HK-2 (cell line): ENCODE measurements at regions not wholly inside any gene's neighbourhood (a gene's known extent, or its start where the extent isn't known, plus 50 kb on each side); places are given as distances from the start of the nearest gene placed in this dataset.
"Not testable (repeated sequence)": the region's sequence is repeated elsewhere in the genome, so short reads cannot be mapped to it uniquely, and the experiment has no call there.

ENCODE experiments used
- DNase-seq: peaks from one replicate; pipeline ENCODE4 v3.0.0-alpha.2; 2018; ENCODE audit not compliant: unreplicated experiment

DNA sequence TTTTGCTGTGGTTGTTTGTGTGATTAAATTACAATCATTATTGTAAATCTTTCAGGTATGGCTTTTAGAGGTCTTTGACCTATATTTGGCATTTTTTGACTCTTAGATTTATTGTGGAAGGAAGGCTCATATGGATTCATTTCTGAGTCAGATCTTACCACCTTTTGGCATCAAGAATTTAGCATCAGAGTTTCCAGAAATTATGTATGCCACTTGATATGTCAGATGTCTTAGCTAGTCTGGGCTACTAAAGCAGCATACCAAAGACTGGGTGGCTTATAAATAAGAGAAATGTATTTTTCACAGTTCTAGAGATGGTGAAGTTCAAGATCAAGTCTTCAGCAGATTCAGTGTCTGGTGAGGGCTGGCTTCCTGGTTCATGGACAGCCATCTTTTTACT lies 129.5 kb upstream of the PZP start:
- no peak for DNase-seq

DNA sequence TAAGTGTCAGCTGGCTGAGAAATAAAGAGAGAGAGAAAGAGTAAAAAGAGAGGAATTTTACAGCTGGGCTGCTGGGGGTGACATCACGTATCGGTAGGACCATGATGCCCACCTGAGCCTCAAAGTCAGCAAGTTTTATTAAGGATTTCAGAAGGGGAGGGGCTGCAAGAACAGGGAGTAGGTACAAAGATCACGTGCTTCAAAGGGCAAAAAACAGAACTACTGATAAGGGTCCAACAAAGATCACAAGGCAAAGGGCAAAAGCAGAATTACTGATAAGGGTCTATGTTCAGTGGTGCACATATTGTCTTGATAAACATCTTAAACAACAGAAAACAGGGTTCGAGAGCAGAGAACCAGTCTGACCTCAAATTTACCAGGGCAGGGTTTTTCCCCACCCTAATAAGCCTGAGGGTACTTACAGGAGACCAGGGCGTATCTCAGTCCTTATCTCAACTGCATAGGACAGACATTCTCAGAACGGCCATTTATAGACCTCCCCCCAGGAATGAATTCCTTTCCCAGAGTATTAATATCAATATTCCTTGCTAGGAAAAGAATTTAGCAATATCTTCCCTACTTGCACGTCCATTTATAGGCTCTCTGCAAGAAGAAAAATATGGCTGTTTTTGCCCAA lies 128.3 kb upstream of the PZP start:
- DNase-seq, result not testable (repeated sequence)

DNA sequence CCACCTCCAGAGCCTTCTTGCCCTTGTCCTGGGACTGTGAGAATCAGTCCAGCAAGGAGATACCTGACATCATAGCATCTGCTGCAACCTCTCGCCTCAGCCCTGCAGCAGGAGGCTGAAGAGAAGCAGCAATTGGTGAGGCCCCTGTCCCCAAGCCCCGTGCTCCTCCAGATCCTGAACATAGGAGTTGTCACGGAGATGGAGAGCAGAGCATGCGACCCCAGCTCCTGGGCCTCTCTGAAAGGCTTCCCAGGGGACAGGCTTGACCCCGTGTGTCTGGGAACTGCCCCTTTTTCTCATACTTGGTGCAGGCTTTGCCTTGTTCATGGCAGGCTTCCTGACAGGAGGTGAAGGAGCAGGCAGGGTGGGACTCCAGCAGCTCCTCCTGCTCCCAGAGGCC lies 127.7 kb upstream of the PZP start:
- no peak for DNase-seq

DNA sequence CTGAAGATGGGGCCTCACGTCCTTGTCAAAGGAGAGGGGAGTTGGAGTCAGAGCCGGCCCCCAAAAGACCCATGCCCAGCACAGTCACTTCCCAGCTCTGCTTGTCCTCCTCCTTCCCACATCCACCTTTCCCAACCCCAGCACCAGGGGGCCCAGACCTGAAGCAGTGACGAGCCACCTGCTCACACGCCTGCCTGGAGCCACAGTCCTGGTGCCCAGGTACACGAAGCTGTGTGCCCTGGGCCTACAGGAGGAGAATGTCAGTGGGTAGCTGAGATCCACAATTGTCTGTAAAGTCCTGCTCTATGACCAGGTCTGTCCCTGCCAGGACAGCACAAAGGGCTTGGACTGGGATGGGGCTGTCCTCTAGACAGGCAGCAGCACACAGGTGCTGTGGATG lies 126.8 kb upstream of the PZP start:
- no peak for DNase-seq

DNA sequence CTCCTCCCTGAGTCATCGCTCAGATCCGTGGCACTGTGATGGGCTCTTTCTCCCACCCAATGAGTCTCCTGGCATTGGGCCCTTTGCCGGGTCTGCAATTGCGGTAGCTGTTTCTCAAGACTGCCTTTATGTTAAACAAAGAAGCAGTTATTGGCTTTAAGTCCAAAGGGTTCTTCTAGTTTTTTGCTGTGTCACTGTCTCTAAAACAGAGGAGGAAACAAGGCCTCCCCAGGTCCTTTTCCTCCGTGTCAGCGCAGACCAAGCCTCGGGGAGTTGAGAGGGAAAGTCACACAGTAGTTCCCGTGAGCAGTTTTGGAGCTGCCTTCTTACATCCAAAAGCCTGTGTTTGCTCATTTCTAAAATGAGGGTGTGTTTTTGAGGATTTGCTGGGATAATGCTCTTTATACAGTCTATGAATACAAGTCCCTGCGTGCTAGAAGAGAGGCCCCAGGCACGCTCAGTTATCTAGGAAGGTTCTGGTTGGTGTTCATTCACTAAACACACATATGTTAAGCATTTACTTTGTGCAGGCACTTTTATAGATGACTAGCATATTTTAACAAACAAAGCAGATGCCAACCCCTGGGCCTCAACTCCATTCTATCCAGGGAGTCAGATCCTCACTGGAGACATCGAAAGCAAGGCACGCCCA lies 126.0 kb upstream of the PZP start:
- DNase-seq, result no peak

DNA sequence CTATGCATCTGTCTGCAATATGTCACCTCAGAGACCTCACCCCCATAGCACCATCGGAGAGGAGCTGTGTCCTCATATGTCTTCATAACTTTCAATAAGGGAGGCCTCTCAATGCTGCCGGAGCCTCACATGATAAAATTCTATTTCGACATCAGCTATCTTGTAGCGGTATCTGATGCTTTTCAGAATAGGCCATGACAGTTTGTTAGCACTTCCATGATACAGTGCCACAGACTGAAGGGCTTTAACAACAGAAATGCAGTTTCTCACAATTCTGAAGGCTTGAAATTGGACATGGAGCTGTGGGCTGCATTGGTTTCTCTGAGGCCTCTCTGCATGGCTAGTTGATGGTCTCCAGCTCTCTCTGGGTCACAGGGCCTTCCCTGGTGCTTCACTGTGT lies 125.0 kb upstream of the PZP start:
- DNase-seq, result no peak

DNA sequence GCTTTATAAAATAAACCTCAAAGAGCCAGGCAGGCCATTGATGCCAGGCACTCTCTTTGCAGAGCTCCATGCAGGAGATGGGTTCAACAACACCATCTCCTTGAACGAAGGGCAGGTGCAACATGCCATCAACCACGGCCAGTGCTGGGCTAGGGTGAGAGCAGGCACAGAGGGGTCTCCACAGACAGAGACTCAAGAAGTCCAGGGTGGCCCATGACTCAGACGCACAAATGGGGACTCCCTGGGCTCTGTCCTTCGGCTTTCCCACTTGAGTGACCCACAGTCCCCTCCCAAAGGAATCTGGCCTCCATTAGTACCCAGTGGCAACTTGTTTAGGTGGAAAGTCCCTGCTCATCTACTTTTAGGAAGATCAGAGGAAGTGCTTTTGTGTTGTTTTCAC lies 124.4 kb upstream of the PZP start:
- DNase-seq, result no peak

DNA sequence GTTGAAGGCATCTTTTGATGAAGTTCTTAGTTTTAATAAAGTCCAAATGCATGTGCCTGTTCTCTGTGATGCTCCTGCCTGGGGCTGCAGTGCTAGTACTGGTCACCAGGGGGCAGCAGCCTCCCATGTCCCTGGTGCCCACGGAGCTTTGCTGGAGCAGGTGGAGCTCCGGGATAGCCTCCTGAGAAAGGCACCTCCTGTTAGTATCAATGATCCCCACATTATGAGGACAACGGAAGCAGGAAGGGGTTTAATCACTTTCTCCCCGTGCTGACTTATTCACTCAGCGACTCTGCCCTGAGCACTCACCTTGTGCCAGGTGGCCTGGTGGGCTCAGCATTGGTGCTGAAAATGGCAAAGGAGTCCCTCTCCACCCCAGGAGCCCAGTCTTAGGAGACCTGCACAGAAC lies 123.0 kb upstream of the PZP start:
- peak; percentile 68 for DNase-seq

DNA sequence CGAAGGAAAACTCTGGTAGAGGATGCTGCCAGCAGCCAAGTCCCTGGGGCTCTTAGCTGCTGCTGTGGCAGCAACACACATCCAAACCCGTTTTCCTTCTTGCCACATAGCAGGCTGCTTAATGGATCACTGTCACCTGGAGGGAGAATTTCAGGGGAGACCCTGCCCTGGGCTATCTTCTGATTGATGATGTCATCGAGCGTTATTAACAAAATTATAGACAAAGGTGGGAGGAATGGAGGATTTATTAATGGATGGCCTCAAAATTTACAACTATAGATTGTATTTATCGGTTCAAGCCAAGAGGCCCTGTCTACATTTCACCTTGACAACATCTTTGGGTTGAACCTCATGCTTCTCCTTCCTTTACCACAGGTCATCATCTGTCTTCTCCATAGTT lies 120.8 kb upstream of the PZP start:
- no peak for DNase-seq

DNA sequence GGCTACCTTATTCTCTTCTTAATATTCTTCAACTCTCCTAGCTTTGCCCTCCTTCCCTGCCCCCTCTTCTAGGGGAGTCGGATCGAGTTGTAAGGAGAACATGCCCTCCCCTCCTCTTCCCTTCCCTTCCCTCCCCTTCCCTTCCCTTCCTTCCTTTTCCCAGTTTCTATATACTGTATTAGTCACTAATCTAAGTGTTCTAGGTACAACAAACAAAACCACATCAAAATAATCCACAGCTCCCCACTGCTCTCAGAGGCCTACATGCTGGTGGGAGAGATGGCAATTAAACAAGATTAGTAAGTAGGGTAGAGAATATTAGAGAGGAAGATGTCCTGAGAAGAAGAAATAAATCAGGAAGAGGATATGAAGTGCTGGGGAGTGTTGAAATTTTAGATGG lies 119.9 kb upstream of the PZP start:
- no peak for DNase-seq

DNA sequence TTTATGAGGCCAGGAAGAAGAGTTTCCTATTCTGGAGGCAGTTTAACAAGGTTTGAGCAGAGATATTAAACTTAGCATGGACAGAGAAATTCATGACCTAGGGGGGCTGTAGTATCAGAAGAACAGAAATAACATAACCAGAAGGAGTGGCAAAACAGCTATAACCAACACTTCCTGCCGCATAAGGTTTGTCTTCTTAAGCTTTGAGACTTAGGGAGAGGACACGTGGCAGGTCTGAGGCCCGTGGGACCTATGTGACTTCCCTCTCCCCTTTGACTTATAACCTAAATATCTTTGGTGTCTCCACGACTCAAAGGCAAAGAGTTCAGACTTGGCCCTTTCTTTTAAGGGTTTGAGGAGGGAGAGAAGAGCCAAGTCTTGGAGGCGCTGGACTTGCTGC lies 119.1 kb upstream of the PZP start:
- DNase-seq, result no peak

DNA sequence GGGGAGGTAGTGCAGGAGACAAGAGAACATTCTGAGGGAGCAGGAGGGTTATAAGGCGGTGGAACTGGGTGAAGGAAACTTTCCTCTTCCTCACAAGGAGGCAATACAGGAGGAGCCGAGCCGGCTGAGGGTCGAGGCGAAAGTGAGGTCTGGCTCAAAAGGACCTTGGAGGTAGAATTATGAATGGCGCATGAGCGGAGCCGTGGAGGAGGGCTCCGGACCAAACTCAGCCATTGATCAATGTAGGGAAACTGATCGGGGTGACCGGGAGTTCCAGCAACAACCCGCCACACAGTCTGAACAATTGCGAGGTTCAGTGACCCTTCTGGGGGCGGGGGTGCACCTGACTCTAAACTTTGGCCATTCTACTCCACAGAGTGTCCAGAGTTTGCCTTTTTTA lies 118.7 kb upstream of the PZP start:
- DNase-seq, result not testable (repeated sequence)

DNA sequence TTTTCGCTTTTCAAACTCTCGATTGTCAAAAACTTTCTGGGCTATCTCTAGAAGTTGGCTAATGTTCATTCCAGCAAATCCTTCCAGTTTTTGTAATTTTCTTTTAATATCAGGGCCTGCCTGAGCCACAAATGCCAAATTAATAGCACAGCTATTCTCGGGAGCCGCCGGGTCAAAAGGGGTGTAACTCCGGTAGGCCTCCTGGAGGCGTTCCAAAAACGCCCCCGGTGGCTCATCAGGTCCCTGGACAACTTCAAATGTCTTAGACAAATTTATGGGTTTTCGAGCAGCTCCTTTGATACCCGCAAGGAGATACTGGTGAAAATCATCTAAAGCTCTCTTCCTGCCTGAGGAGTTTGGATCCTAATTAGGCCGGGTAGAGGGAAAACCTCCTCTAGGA lies 117.9 kb upstream of the PZP start:
- DNase-seq, result no peak

DNA sequence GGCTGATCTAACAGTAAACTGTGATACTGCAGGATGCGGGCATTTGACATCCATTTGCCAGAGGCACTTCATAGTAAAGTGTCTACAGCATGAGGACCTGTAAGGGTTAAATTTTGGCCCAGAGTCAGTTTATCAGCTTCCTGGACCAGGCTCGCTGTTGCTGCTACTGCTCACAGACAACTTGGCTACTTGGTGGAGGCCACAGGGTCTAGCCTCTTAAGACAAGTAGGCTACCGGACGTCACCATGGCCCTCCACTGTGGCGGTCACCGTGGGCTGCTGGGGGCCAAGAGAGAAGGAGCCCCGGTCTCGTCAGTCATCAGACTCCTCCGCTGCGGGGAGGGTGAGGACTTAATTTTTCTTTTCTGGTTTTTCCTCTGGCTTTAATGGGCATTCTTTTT lies 117.3 kb upstream of the PZP start:
- no peak for DNase-seq

DNA sequence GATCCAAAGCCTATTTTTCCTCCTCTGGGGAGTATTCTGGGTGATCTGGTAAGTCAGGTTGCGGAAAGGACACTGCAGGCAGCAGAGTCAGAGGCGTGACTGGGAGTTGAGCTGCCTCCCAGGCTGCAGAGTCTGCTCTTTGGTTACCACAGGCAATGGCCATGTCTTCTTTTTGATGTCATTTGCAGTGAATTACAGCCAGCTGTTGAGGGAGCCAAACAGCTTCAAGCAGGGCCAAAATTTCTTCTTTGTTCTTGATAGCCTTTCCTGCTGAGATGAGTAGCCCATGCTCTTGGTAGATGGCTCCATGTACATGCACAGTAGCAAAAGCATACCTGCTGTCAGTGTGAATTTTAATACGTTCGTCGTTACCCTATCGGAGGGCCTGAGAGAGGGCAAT lies 116.6 kb upstream of the PZP start:
- no peak for DNase-seq

DNA sequence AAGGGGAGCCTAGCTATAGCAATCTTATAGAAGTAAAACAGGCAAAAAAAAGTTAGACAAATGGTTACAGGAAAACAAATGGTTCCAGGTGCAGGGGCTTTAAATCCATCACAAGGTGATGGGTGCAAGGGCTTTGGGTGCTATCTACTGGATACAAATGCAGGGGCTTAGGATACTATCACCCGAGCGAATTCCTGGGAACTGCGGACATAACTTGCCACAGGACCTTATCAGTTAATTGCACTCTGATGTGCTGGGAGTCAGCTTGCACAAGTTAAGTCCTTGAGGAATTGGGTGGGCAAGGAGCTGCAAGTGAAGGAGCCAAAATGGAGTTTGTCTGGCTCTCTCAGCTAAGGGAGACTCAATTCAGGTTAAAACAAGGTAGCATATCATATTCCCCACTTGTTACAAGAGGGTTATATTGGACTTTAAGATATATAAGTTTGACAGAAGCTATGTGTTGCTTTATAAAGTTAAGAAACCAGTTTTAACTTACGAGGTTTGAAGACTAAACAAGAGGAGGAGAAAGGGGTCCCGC lies 115.0 kb upstream of the PZP start:
- no peak for DNase-seq

DNA sequence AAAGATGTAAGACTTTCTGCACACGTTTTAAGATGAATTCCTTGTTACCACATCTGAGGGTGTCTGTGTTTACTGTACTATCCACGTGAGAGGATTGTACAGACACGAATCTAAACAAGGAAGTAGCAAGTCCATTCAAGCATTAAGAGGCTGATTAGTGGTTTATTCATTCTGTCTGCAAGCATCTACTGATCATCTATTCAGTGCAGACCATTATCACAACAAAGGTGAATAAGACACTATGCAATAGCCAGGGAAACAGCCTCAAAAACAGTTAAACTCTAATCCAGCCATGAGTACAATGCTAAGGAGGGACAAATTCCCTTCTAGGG lies 111.6 kb upstream of the PZP start:
- DNase-seq, result no peak

DNA sequence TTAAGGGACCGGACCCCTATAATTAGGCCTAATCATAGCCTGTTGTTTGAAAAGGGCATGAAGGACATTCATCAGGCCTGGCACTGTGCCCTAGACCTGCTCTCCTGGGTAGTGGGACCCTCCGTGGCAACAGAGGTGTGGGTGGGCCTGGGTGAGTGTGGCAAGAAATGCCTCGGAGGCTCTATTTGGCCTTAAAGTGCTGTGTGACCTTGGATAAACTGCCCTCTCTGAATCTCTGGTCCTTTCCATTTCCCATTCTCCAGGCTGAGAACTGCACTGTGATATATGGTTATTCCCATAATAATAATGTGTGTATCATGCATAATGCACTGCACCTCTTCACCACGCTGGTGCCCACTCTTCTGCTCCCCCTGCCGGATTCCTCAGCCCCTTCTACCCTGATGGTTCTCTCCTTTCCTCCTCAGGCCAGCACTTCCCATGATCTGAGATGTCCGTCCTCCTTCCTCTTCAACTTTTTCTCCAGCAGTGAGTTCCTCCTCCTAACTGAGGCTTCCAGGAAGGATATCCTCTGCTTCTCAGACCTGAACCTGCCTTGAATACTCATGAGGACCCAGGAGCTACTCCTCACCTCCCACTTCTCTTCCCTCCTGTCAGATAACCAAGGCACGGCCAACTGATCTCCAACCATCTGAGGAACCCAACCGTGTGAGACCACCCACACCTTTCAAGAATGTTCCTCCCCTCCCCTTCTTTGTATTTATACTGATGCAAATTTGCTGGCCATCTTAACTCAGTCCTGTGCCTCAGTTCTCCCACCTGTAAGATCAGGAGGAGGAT lies 111.0 kb upstream of the PZP start:
- no peak for DNase-seq

DNA sequence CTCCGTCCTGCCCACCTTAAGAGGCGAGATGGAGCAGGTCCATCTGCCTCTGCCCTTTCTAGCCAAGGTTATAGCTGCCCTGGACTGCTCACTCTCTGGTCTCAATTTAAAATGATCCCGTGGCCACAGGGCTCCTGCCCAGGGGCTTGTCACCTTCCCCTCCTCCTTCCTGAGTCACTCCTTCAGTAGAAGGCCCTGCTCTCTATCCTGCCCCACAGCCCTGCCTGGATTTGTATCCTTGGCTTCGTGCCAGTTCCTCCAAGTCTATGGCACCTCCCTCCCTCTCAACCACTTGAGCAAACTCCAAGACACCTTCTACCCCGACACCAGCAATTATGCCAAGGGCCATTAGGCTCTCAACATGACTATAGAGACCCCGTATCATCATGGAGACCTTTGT lies 105.3 kb upstream of the PZP start:
- DNase-seq, result peak; percentile 15

DNA sequence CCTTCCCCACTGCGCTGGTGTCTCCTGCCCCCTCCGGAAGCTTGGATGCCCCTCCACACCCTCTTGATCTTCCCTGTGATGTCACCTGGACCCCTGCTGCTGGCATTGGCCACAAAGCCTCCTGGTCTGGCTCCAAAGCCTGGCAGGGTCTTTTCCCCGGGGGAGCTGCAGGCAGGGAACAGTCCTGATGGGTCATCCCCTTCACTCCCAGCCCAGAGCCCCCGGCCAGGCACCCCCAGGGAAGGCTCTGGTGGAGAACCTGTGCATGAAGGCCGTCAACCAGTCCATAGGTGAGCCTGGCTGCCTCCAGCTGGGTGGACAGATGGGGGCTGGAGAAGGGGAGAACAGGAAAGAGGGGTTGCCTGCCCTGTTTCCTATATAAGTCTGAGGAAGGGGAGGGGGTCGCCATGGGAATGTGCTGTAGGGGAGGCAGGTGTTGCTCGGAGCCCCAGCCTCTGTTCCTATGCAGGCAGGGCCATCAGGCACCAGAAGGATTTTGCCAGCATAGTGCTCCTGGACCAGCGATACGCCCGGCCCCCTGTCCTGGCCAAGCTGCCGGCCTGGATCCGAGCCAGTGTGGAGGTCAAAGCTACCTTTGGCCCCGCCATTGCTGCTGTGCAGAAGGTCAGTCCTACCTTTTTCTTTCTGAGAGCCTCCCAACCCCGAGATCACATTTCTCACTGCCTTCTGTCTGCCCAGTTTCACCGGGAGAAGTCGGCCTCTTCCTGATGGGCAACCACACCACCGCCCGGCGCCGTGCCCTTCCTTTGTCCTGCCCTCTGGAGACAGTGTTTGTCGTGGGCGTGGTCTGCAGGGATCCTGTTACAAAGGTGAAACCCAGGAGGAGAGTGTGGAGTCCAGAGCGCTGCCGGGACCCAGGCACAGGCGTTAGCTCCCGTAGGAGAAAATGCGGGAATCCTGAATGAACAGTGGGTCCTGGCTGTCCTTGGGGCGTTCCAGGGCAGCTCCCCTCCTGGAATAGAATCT lies 104.5 kb upstream of the PZP start:
- not testable (repeated sequence) for DNase-seq

DNA sequence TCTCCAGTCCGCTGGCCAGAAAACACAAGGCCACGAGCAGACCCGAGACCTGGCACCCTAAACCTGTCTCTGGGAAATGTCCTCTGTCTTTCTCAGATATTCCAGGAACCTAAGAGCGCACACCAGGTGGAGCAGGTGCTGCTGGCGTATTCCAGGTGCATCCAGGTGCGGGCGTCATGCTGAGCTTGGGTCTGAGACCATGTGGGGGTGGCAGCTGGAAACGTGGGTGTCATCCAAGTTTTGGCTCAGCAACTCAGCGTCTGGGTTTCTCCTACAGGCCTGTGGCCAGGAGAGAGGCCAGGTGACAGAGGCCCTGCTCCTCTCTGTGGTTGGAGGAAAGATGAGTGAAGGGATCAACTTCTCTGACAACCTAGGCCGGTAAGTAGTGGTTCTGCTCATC lies 103.3 kb upstream of the PZP start:
- DNase-seq, result not testable (repeated sequence)

DNA sequence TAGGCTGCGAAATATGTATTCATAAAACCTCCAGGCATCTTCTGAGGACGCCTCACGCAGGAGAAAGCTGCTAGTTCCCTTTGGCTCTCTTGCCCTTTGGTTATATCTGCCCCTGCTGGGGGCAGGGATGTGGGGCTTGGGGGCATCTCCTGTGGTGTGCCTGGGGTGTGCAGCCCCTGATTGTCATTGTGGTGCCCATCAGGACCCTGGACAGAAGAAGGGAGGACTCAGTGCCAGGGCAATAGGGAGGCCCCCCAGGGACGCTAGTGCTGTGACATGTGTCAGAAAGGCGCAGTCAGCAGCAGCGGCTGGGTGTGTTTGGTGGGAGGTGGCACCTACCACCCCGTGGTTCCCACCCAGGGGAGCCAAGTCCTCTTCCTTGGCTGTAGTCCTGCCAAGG lies 102.5 kb upstream of the PZP start:
- DNase-seq, result not testable (repeated sequence)
